ENCODE measurements at regions not wholly inside any gene's neighbourhood (a gene's known extent, or its start where the extent isn't known, plus 50 kb on each side); places are given as distances from the start of the nearest gene placed in this dataset.

DNA sequence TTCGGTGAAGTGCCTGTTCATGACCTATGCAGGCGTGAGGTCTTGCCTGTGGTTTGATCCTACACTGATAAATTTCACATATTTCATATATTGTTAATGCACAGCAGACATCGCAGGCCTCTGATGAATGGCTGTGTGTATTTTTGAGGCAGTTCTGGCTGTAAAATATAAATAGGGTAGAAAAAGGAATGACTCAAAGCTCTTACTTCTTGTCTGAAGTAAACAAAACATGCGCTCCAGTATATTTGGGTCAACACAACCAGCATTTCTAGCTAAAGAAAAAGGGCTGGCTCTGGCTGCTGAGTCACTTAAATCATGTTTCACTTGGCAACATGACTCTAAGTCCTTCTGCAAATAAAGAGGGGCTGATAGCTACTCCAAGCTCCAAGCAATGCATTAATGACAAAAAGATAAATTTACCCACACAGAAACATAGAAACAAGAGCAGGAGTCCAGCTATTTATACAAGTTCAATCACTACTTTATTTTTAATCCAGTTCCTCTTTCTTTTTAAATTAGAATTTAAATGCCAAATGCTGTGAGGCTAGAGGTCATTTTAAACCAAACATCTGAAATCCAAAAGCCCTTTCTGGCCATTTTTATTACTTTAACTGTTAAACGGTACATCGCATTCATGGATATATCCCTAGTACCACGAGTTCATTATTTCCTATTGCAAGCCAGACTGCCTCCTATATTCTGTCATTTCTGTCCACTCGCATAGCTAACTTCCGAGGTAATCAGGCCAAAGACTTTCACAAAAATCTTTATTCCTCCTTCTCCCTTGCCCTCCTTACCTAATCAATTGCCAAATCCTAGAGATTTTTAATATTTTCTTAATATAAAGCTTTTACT is 54.3 kb upstream of the TMCC3 start:
- Histone ChIP-seq H3K27ac (ENCODE audit: low read depth, low read length, severe bottlenecking) (no peak overlapping the region), H3K9me3 (ENCODE audit: control insufficient read depth, low read length) (no peaks in the 10 kb centered on the region), H3K4me1 (ENCODE audit: control insufficient read depth, insufficient read depth, low read length, poor library complexity, severe bottlenecking) (peaks cover 10% of the 10 kb centered on the region), H3K36me3 (ENCODE audit: control insufficient read depth, insufficient read depth, low read length) (no peaks in the 10 kb centered on the region), H3K4me3 (ENCODE audit: extremely low read depth, insufficient read depth, low read length, poor library complexity, severe bottlenecking) (no peak overlapping the region)
- WGBS, 2 experiments (ENCODE audit: insufficient coverage in 2 of 2), result 87 to 96% methylated on average over 6 to 7 of the region's 9 CpGs

DNA sequence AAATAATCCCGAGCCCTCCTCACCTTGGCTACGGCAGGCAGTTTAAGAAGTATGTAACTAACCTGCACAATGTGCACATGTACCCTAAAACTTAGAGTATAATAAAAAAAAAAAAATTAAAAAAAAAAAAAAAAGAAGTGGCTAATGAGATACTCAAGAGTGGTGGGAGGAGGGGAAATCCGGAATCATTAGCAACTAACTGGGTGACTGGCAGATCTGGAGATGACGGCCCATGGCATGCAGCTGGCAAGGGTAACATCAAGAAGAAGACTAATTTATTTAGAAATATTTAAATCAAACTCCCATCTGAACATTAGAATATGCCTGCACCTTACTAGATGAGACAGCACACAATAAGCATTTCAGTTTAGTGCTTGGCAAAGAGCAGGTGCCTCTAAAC is 52.3 kb upstream of the TMCC3 start:
- H3K36me3 ChIP-seq (ENCODE audit: control insufficient read depth, insufficient read depth, low read length), result no peaks in the 10 kb centered on the region
- no CpG with 5 or more reads among the region's 4 CpGs for WGBS, 2 experiments (ENCODE audit: insufficient coverage in 2 of 2)
- peaks cover 10% of the 10 kb centered on the region for H3K4me1 ChIP-seq (ENCODE audit: control insufficient read depth, insufficient read depth, low read length, poor library complexity, severe bottlenecking)
- no peak overlapping the region for H3K4me3 ChIP-seq (ENCODE audit: extremely low read depth, insufficient read depth, low read length, poor library complexity, severe bottlenecking)
- H3K27ac ChIP-seq (ENCODE audit: low read depth, low read length, severe bottlenecking), result no peak overlapping the region
- H3K9me3 ChIP-seq (ENCODE audit: control insufficient read depth, low read length), result no peaks in the 10 kb centered on the region

DNA sequence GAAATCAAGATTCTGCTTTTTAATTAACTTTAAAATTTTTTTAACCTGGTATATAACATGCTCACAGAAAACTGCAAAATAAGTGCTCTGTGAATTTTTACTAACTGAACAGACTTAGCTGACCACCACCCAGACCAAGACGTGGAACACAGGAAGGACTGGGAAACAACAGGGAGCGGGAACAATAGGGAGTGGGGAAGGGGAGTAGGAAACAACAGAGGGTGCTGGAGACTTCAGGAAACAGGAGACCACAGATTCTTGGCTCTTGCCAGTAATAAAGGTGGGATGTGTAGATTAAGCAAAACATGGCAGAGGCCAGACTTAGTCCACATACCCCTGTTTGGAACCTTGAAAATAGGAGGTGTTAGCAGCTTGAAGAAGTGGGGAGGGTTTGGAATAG is 51.4 kb upstream of the TMCC3 start:
- no peaks in the 10 kb centered on the region for H3K9me3 ChIP-seq (ENCODE audit: control insufficient read depth, low read length)
- no peaks in the 10 kb centered on the region for H3K36me3 ChIP-seq (ENCODE audit: control insufficient read depth, insufficient read depth, low read length)
- peaks cover 10% of the 10 kb centered on the region for H3K4me1 ChIP-seq (ENCODE audit: control insufficient read depth, insufficient read depth, low read length, poor library complexity, severe bottlenecking)
- no peak overlapping the region for H3K27ac ChIP-seq (ENCODE audit: low read depth, low read length, severe bottlenecking)
- 58 to 100% methylated on average over 1 to 2 of the region's 2 CpGs for WGBS, 2 experiments (ENCODE audit: insufficient coverage in 2 of 2)
- H3K4me3 ChIP-seq (ENCODE audit: extremely low read depth, insufficient read depth, low read length, poor library complexity, severe bottlenecking), result no peak overlapping the region

DNA sequence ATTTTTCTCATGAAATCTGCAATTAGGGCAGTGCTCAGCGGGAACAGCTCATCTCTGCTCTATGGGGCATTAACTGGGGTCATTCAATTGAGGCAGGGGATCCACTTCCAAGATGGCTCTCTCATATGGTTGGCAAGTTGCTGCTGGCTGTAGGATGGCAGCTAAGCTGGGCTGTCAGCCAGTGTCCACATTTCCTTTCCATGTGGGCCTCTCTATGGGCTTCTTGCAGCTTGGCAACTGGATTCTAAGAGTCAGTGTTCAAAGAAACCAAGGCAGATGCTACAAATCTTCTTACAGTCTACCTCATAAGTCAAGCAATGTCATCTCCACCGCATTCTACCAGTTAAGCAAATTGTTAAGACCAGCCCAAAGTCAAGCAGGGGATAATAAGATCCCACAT is 50.3 kb upstream of the TMCC3 start:
- WGBS, 2 experiments (ENCODE audit: insufficient coverage in 2 of 2), result 88 to 93% methylated on average over 2 of the region's 2 CpGs
- H3K27ac ChIP-seq (ENCODE audit: low read depth, low read length, severe bottlenecking), result no peak overlapping the region
- no peaks in the 10 kb centered on the region for H3K36me3 ChIP-seq (ENCODE audit: control insufficient read depth, insufficient read depth, low read length)
- H3K4me3 ChIP-seq (ENCODE audit: extremely low read depth, insufficient read depth, low read length, poor library complexity, severe bottlenecking), result no peak overlapping the region
- H3K9me3 ChIP-seq (ENCODE audit: control insufficient read depth, low read length), result no peaks in the 10 kb centered on the region
- H3K4me1 ChIP-seq (ENCODE audit: control insufficient read depth, insufficient read depth, low read length, poor library complexity, severe bottlenecking), result peaks cover 10% of the 10 kb centered on the region

Data from mesodermal cell (in vitro differentiated cells).